ENCODE measurements at regions not wholly inside any gene's neighbourhood (a gene's known extent, or its start where the extent isn't known, plus 50 kb on each side); places are given as distances from the start of the nearest gene placed in this dataset.

- H3K4me3 Mint-ChIP-seq: no peak overlapping the region
- H2AFZ ChIP-seq (replicated peaks): no peak overlapping the region
- peaks cover 22% of the 10 kb centered on the region for H3K4me1 Mint-ChIP-seq
- no peaks in the 10 kb centered on the region for H3K9me3 ChIP-seq (ENCODE audit: low read depth)
- H3K27ac Mint-ChIP-seq: no peak overlapping the region
- no peaks in the 10 kb centered on the region for H3K9me3 Mint-ChIP-seq
- H3K4me1 ChIP-seq: peaks cover 5% of the 10 kb centered on the region
- no peak overlapping the region for H3K27ac ChIP-seq
- H3K27me3 Mint-ChIP-seq (ENCODE audit: insufficient read depth, low read depth): peaks cover 13% of the 10 kb centered on the region
- no peaks in the 10 kb centered on the region for H3F3A ChIP-seq (ENCODE audit: low read depth)
- H3K4me2 ChIP-seq: no peak overlapping the region
- no peak for TF ChIP-seq EZH2phosphoT487 (IDR thresholded peaks at IDR 0.05)
- no peak for TF ChIP-seq CTCF (IDR thresholded peaks at IDR 0.05)
- no peak for TF ChIP-seq EZH2 (IDR thresholded peaks at IDR 0.05)
- no peak overlapping the region for H3K9ac ChIP-seq
- no peak overlapping the region for H3K4me3 ChIP-seq
- H3K36me3 ChIP-seq: no peaks in the 10 kb centered on the region
- no peaks in the 10 kb centered on the region for H3K36me3 Mint-ChIP-seq
- H3K27me3 ChIP-seq: no peaks in the 10 kb centered on the region
- H3K79me2 ChIP-seq (ENCODE audit: low read depth): no peaks in the 10 kb centered on the region
- DNase-seq (ENCODE audit: low spot score): no peak
- no peaks in the 10 kb centered on the region for H4K20me1 ChIP-seq (ENCODE audit: low read depth)
Observed at GRCh38 chr2:10498525-10499274, 50.6 kb upstream of the ODC1 start.
